GM23248 (cell line): ENCODE measurements at regions not wholly inside any gene's neighbourhood (a gene's known extent, or its start where the extent isn't known, plus 50 kb on each side); places are given as distances from the start of the nearest gene placed in this dataset.

Source experiments
- EZH2 ChIP-seq: fragments of 200-600 bp; sonication (generic); IDR thresholded peaks from 2 replicates; pipeline ENCODE4 v1.6.1; 2018; ENCODE audit warnings: antibody characterized with exemption, mild to moderate bottlenecking; ENCODE audit not compliant: insufficient read depth, poor library complexity, severe bottlenecking
- EZH2phosphoT487 ChIP-seq: fragments of 200-600 bp; sonication (generic); IDR thresholded peaks from 2 replicates; pipeline ENCODE4 v1.6.1; 2018; ENCODE audit warnings: antibody characterized with exemption, moderate library complexity, mild to moderate bottlenecking, low read depth; ENCODE audit not compliant: insufficient read depth

GRCh38 chr1:114227059-114227458 is 73.4 kb upstream of the SYT6 start:
- TF ChIP-seq EZH2 (no peak), EZH2phosphoT487 (no peak)
